GM21619 (cell line): ENCODE measurements at regions not wholly inside any gene's neighbourhood (a gene's known extent, or its start where the extent isn't known, plus 50 kb on each side); places are given as distances from the start of the nearest gene placed in this dataset.

Experiments used
- ATAC-seq: cut with Tn5 transposase; IDR thresholded peaks from one replicate; pipeline ENCODE4 v1.9.1; 2021; ENCODE audit not compliant: unreplicated experiment

- no peak for ATAC-seq
Measured at GRCh38 chr5:15266229-15266628, 233.8 kb upstream of the FBXL7 start.

GRCh38 chr5:15263942-15264341 is 236.0 kb upstream of the FBXL7 start:
- no peak for ATAC-seq

GRCh38 chr5:15263406-15263805 is 236.6 kb upstream of the FBXL7 start:
- no peak for ATAC-seq

DNA sequence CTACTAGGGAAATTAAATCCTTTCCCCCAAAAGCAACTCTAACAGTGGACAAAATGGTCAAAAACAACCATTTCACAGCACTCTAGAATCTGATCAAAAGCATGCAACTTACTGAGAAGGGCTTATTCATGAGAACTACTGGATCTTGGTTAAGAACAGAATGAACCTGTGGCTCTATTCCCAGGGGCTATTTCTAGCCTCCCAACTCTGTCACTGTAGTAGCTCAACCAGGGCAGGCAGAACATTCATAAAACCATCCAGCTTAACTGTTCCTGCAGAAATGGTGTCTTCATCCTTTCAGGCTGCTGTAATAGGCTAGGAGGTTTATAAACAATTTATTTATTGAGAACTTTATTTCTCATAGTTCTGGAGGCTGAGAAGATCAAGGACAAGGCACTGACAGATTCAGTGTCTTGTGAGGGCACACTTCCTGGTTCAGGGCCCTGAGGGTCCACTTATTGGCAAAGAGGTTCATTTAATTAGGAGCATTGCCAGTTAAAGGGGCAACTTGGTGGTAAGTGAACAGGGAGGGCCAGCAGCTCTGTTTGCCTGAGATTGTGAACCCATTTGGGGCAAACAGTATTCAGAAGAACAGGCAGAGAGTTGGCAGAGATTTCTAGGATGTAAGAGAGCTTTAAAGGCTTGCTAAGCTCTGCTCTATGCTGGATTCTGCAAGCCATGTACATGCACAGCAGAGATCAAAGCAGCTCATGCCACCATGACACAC is 238.5 kb upstream of the FBXL7 start:
- ATAC-seq: no peak

DNA sequence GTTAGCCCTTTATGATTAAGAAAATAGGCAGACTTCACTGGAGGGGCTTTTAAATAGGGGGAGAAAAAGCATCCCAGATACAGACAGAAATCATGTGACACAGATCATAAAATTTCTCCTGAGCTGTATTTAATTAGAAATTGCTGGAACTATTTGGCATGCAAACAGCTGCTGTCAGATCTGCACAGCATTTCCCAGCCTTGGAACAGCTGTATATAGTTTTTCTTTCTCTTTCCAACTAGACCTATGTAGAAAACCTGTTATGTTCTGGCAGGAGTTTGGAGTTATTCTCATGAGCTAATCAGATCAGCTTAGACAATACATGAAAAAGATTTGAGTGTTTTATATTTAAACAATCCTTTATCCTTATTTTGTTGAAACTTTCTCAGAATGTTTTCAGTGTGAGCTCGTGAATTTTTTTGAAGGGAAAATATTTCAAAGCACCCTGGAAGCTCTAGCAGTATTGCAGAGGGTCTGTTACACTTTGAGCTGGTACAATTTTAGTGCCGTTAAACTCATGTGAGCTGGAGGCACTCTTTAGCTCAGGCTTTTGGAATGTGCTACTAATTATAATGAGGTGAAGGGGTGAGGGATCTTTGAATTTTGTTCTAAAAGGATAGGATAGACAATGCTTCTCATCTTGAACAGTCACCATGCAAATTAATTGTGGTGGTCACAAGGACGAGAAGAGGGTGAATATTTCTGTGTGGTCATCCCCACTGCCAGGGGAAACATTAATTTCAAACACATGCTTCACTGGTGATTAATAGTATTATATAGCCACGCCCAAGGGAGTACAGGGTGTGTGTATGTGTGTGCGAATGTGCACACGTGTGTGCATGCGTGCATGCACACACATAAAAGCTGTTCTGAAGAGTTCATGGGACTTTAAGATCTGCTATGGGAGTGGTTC is 239.4 kb upstream of the FBXL7 start:
- ATAC-seq: no peak

GRCh38 chr5:15256485-15256884 is 243.5 kb upstream of the FBXL7 start:
- no peak for ATAC-seq

DNA sequence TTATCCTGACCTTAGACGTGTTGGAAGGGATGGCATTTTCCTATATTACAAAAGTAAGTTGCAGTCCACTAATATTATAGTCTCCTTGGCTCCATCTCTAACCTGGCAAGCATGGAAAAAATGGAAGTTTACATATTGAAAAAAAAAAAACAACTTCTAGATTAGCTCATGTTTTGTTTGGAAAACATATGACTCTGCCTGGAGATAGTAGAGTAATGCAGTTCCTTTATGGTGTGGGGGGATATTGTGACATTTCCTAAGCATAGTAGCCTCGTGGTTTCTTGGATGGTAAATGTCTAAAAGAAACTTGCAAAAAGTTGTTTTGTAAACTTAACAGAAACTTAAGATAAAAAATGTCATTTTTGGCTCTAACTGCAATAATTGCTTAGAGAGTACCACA is 244.4 kb upstream of the FBXL7 start:
- ATAC-seq: no peak

- no peak for ATAC-seq
Measured at GRCh38 chr5:15254607-15255006, 245.4 kb upstream of the FBXL7 start.

DNA sequence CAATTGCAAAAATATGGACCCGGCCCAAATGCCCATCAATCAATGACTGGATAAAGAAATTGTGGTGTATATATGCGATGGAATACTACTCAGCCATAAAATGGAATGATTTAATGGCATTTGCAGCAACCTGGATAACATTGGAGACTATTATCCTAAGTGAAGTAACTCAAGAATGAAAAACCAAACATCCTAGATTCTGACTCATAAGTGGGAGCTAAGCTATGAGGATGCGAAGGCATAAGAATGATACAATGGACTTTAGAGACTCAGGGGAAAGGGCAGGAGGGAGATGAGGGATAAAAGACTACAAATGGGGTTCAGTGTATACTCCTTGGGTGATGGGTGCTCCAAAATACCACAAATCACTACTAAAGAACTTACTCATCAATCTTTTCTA is 247.6 kb upstream of the FBXL7 start:
- no peak for ATAC-seq

GRCh38 chr5:15249152-15249551 is 250.8 kb upstream of the FBXL7 start:
- no peak for ATAC-seq

GRCh38 chr5:15248731-15249130 is 251.2 kb upstream of the FBXL7 start:
- no peak for ATAC-seq

DNA sequence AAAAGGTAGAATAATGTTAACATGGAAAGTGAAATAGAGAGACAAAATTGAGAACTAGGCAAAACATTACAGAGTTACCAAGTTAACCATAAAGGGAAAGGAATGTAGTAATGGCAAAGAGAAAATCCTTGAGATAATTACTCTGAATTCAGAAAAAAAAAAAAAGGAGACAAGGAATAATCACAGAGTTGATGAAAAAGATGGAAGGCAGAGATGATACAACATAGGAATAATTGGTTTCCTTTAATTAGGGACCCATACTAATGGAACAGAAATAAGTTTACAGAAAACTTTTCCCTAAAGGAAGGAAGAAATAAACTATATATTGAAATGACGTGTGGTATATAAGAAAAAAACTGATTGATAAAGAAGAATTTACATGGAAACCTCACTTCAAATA is 254.1 kb upstream of the FBXL7 start:
- ATAC-seq: no peak

DNA sequence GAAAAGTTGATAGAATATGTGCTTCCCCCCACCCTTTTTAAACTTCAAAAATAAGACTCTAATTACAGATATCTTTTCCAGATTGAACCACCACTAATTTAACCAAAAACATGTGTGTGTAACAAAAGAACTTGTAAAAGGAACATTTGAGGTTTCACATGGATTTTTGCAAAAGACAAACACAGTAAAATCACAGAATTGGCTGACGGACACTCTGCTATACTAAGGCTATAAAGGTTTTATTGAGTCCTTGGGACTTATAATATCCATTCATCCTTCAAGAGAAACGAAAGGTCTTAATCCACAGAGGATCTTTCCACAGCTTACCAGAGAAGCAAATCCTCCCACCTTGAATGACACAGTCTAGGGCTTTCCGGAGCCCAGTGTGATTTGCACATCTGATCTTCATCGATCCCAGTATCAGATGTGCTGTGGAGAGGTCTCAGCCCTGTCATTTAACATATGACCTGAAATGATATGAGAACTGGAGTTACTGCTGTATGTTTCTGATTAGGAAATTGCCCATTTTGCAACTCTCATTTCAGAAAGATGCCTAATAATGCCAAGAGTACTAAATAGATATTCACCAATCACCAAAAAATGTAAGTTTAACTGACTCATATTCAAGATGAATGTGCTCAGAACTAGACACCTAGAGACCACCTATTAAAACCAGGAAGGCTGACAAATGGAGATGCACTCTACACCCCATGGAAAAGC is 256.5 kb upstream of the FBXL7 start:
- ATAC-seq: no peak

DNA sequence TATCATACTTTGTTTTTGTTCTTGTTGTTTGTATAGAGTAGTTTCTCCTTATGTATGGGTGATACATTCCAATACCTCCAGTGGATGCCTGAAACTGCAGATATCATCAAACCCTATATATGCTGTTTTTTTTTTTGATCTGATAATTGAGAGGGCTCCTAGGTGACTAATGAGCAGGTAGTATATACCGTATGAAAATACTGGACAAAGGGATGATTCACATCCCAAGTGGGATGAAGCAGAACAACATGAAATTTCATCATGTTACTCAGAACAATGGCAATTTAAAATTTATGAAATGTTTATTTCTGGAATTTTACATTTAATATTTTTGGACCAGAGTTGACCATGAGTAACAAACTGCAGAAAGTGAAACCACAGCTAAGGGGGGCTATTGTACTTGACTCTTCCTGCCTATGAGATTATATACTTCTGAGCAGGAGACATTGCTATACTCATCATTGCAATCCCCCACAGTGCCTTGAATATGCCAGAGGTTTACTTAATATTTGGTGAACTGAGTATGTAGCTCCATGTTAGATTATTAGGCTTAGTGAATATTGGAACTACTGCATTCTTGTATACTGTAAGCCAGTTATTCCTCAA is 258.7 kb upstream of the FBXL7 start:
- ATAC-seq: no peak

DNA sequence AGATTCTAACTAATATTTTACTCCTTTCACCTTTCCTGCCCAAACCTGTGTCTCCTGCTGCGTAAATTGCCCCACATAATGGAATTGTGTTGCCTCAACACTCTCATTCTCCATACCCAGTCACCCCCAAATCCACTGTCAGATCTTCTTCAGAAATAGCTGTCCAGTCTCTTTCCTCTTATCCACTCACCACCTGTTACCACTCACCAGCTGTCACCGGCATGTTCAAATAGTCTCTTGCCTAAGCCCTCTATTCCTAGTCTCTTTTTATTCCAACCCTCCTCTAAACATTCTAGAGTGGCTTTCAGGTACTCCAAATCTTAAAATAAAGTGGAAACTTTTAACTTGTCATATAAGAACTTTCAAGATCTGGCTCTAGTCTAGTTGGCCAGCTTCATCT is 262.0 kb upstream of the FBXL7 start:
- ATAC-seq: no peak

DNA sequence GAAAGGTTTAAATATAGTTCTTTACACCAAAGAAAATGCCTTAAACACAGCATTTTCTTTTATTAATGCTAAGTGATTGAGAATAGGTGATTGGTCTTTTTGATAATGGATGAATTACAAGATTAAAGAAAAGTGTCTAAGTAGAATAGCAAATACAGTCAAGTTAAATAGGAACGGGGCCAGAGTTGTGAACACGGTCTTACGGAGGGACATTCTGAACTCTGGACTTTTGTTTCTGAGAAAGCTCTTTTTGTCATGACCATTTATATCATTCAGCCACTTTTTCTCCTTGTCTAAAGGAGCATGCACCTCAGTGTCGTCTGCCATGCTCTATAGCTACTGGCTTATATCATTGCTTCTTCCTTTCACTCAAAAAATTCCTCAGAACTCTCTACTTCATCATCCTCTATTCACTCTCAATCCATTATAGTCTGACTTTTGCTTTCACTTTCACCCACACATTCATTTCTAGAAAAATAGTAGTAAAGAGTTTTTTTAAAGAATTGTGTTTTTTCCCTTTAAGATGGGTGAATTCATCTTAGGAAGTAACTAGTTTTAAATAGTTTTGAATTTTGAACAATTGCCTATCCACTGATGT is 263.0 kb upstream of the FBXL7 start:
- no peak for ATAC-seq

GRCh38 chr5:15234911-15235310 is 265.1 kb upstream of the FBXL7 start:
- ATAC-seq: no peak

DNA sequence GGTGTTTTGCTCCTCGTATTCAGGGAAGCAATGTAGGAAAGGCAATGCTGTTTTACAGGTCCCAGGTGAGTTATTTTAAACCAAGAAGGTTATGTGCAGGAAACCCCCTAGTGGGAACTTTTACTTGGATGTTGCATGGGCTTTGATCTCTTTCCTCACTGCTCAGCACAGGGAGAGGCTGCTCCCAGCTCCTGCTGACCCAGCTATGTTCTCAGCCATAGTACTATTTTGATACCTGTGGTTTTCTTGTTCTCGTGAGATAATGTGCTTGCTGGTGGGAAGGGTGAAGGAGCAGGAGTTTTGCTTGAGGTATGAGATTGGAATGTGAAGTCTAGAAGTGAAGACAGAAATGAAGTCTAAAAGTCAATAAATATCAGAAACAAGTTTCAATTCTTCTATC is 265.6 kb upstream of the FBXL7 start:
- no peak for ATAC-seq

DNA sequence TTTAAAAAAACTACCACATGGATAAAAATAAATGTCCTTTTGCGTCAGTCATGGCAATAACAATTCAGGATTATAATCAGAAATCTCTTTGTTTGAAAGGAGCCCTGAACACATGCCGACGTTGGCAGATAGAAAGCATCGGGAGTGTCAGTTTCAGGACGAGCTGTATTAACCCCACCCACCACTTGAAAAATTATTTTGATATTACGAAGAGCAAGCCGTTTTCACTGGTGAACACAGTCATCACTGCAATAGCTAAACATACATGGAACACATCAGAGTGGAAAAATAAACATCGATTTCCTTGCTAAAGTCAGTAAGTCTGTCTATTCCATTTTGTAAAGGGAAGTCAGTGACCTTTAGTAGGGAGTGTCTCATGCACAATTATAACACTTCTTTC is 266.4 kb upstream of the FBXL7 start:
- ATAC-seq: no peak

- ATAC-seq: no peak
Measured at GRCh38 chr5:15222156-15222555, 277.8 kb upstream of the FBXL7 start.

DNA sequence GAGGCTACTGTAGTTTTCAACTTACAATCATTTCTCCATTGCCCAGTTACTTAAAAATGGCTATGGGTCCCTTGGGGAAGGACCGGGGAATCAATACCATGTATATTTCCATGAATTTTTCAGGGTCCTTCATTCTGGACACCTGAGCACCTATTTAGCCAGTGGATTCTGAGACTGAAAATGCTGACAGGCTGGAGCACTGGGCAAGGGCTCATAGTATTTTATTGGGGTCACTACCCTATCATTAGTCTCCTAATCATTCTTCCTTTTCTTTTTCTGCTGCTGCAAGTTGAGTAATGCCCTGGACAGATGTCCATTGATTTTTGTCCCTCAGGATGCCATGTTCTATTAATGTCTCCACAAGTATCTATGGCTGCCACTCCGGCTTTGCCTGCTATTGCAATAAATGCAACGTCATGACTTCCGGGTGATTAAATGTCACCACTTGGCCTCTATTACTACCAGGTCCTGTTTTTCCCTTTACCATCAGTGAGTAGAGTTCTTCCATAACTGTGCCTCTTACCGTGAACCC is 279.3 kb upstream of the FBXL7 start:
- ATAC-seq: no peak
